OCI-LY7 (cell line): ENCODE measurements at regions not wholly inside any gene's neighbourhood (a gene's known extent, or its start where the extent isn't known, plus 50 kb on each side); places are given as distances from the start of the nearest gene placed in this dataset.

ENCODE experiments used
- BruUV-seq: library from RNA; stranded (reverse); fragments of 400-500 nt; replicated peaks from 2 replicates; lab custom pipeline; 2021; lab: Mats Ljungman, UMichigan
- CTCF ChIA-PET: fragments of 300-600 bp; sonication (Branson Sonifier 250); formaldehyde crosslinking; loops from one replicate; lab custom pipeline; 2022; ENCODE audit warnings: antibody characterized with exemption; ENCODE audit not compliant: unreplicated experiment; lab: Charles Lee
- POLR2A ChIA-PET: fragments of 300-600 bp; sonication (Branson Sonifier 250); formaldehyde crosslinking; loops from one replicate; lab custom pipeline; 2022; ENCODE audit warnings: antibody characterized with exemption; lab: Charles Lee
- DNase-seq: peaks from one replicate; pipeline ENCODE4 v3.0.0-alpha.2; 2015; ENCODE audit warnings: low spot score
- H2AFZ ChIP-seq: fragments of 200-600 bp; sonication (generic), shearing (Covaris generic); 2 replicates; pipeline ENCODE4 v1.6.1; 2014; ENCODE audit warnings: mild to moderate bottlenecking, antibody characterized with exemption, low read length, moderate library complexity
- H3K27ac ChIP-seq: fragments of 200-600 bp; sonication (generic); 2 replicates; pipeline ENCODE4 v1.5.1; 2014; ENCODE audit warnings: mixed run types, low read depth, mild to moderate bottlenecking, moderate library complexity, low read length, inconsistent platforms; ENCODE audit not compliant: poor library complexity, severe bottlenecking
- H3K36me3 ChIP-seq: fragments of 200-600 bp; sonication (generic); 2 replicates; pipeline ENCODE4 v1.6.1; 2014; ENCODE audit warnings: mild to moderate bottlenecking, antibody characterized with exemption, low read length, moderate library complexity, mixed read lengths; ENCODE audit not compliant: insufficient read depth
- H3K4me1 ChIP-seq: fragments of 200-600 bp; sonication (generic); 2 replicates; pipeline ENCODE4 v1.5.1; 2014; ENCODE audit warnings: mild to moderate bottlenecking, low read length; ENCODE audit not compliant: insufficient read depth, poor library complexity, severe bottlenecking
- H3K4me2 ChIP-seq: fragments of 200-600 bp; sonication (generic); 2 replicates; pipeline ENCODE4 v1.6.1; 2014; ENCODE audit warnings: mild to moderate bottlenecking, low read length
- H3K4me3 ChIP-seq: fragments of 200-600 bp; sonication (generic); 2 replicates; pipeline ENCODE4 v1.5.1; 2014; ENCODE audit warnings: mild to moderate bottlenecking, low read depth, low read length; ENCODE audit not compliant: poor library complexity, severe bottlenecking
- H3K79me2 ChIP-seq: fragments of 200-600 bp; sonication (generic); 2 replicates; pipeline ENCODE4 v1.6.1; 2016; ENCODE audit warnings: low read depth, mild to moderate bottlenecking, low read length, moderate library complexity, mixed read lengths; ENCODE audit not compliant: insufficient read depth
- H3K9me2 ChIP-seq: fragments of 200-600 bp; sonication (generic); 2 replicates; pipeline ENCODE4 v1.6.1; 2016; ENCODE audit warnings: mild to moderate bottlenecking, low read length, mixed read lengths; ENCODE audit not compliant: insufficient read depth
- H3K9me3 ChIP-seq: fragments of 200-600 bp; sonication (generic); 2 replicates; pipeline ENCODE4 v1.6.1; 2014; ENCODE audit warnings: mild to moderate bottlenecking, mixed run types, low read length, mixed read lengths
- H4K20me1 ChIP-seq: fragments of 200-600 bp; sonication (generic); 2 replicates; pipeline ENCODE4 v1.6.1; 2014; ENCODE audit warnings: mild to moderate bottlenecking, antibody characterized with exemption, low read length, moderate library complexity, mixed read lengths; ENCODE audit not compliant: insufficient read depth
- CTCF ChIP-seq: fragments of 200-600 bp; sonication (generic); conservative IDR thresholded peaks from 2 replicates; pipeline ENCODE4 v1.5.1; 2014; ENCODE audit warnings: mild to moderate bottlenecking, antibody characterized with exemption, low read length, moderate library complexity, mixed read lengths
- EZH2phosphoT487 ChIP-seq: fragments of 200-600 bp; sonication (generic); IDR thresholded peaks from 2 replicates; pipeline ENCODE4 v1.6.1; 2018; ENCODE audit warnings: low read depth, borderline replicate concordance, mild to moderate bottlenecking, mixed run types, antibody characterized with exemption, low read length, moderate library complexity, mixed read lengths
- intact Hi-C: fragments of 100-400 bp; cut with micrococcal nuclease; formaldehyde crosslinking; loops from one replicate; pipeline ENCODE4 v1.10.0; 2022; ENCODE audit not compliant: unreplicated experiment

DNA sequence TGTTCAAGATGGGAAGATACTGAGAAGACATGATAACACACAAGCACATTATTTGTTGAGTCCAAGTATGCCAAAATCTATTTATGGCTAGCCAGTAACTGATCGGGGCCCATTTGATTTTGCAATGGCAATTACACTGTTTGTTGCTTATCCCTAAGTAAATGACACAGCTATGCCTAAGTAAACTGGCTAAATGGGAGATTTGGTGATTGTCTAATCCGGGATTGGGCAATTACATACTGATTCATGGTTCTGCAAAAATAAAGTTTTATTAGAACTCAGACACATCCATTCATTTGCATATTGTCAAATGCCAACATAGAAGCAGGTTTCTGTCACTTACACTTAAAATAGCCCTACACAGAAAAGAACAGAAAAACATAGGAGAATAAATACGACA is 140.2 kb upstream of the TBL1X start:
- no peak overlapping the region for H3K4me3 ChIP-seq
- DNase-seq: no peak
- no peak overlapping the region for H3K4me2 ChIP-seq
- no TSS peak for BruUV-seq
- no peaks in the 10 kb centered on the region for H3K79me2 ChIP-seq
- intact Hi-C loops: no loop called here
- H4K20me1 ChIP-seq: no peaks in the 10 kb centered on the region
- no peak overlapping the region for H3K27ac ChIP-seq
- no peak for TF ChIP-seq CTCF
- no peak for TF ChIP-seq EZH2phosphoT487
- ChIA-PET POLR2A (no interaction called here), CTCF (no interaction called here)
- H2AFZ ChIP-seq: no peak overlapping the region
- no peaks in the 10 kb centered on the region for H3K9me2 ChIP-seq
- H3K36me3 ChIP-seq: no peaks in the 10 kb centered on the region
- H3K4me1 ChIP-seq: no peaks in the 10 kb centered on the region
- no peaks in the 10 kb centered on the region for H3K9me3 ChIP-seq

GRCh38 chrX:9326369-9326768 is 138.5 kb upstream of the TBL1X start:
- Histone ChIP-seq H3K27ac (no peak overlapping the region), H3K4me1 (no peaks in the 10 kb centered on the region), H3K79me2 (no peaks in the 10 kb centered on the region), H3K4me2 (no peak overlapping the region), H2AFZ (no peak overlapping the region), H4K20me1 (no peaks in the 10 kb centered on the region), H3K4me3 (no peak overlapping the region), H3K9me3 (no peaks in the 10 kb centered on the region), H3K36me3 (no peaks in the 10 kb centered on the region), H3K9me2 (no peaks in the 10 kb centered on the region)
- BruUV-seq: no TSS peak
- ChIA-PET POLR2A (no interaction called here), CTCF (no interaction called here)
- no peak for DNase-seq
- TF ChIP-seq EZH2phosphoT487 (no peak), CTCF (no peak)
- intact Hi-C loops: no loop called here

DNA sequence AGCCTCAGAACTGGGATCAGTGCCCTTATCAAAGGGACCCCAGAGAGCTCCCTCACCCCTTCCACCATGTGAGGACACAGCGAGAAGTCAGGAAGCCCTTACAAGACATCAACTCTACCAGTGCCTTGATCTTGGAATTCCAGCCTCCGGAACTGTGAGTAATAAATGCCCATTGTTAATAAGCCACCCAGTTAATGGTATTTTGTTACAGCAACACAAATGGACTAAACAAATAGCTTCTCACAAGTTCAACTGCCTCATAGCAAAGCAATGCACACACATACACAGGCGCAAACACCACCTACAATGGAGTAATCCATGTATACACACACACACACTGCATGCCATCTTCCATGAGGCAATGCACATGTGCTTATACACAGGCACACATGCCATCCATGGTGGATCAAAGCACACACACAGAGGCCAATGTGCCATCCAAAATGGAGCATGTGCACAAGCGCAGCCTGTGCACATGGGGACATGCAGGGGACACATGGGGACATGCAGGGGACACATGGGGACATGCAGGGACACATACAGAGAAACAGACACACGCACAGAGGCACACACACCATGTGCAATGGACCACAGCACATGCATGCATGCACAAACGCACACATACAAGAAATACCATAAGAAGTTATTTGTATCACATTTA is 137.6 kb upstream of the TBL1X start:
- POLR2A ChIA-PET: no interaction called here
- Histone ChIP-seq H3K9me3 (no peaks in the 10 kb centered on the region), H3K79me2 (no peaks in the 10 kb centered on the region), H3K27ac (no peak overlapping the region), H3K9me2 (no peaks in the 10 kb centered on the region), H2AFZ (no peak overlapping the region), H3K36me3 (no peaks in the 10 kb centered on the region), H4K20me1 (no peaks in the 10 kb centered on the region), H3K4me1 (no peaks in the 10 kb centered on the region), H3K4me3 (no peak overlapping the region), H3K4me2 (no peak overlapping the region)
- intact Hi-C loops: no loop called here
- no peak for DNase-seq
- CTCF ChIA-PET: no interaction called here
- no peak for TF ChIP-seq EZH2phosphoT487
- no peak for TF ChIP-seq CTCF
- no TSS peak for BruUV-seq
